ENCODE measurements at regions not wholly inside any gene's neighbourhood (a gene's known extent, or its start where the extent isn't known, plus 50 kb on each side); places are given as distances from the start of the nearest gene placed in this dataset.

- Histone ChIP-seq H3K9ac (ENCODE audit: low read length) (no peak overlapping the region), H3K27me3 (ENCODE audit: control insufficient read depth, insufficient read depth, low read length) (no peaks in the 10 kb centered on the region), H3K4me3 (ENCODE audit: low read depth, low read length) (no peak overlapping the region), H3K4me1 (ENCODE audit: control insufficient read depth, insufficient read depth, low read length) (peaks cover 4% of the 10 kb centered on the region; the same call in 1 of the 2 replicates), H3K9me3 (ENCODE audit: control insufficient read depth, insufficient read depth, low read depth, low read length) (no peaks in the 10 kb centered on the region), H3K36me3 (ENCODE audit: control insufficient read depth, insufficient read depth, low read length) (no peaks in the 10 kb centered on the region), H3K27ac (ENCODE audit: low read depth, low read length) (no peak overlapping the region)
Measured at GRCh38 chr10:84824525-84824924, 496.1 kb downstream of the CCSER2 start.

DNA sequence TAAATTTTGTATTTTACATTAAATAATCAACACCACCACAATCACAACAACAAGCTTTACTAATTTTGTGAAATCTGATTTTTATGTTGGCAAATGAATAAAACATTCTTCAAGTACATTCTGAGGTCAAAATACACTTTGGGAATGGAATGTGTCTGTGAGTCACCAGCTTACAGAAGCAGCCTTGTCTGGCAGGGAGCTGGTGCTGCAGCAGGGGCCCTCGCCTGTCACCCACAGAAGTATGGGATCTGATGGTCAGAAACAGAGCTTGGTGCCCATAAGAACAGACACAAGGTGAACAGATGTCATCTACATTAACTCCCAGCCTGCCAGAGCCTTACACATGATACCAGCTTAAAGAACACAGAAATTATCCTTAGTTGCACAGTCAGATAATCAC is 496.9 kb downstream of the CCSER2 start:
- H3K4me3 ChIP-seq (ENCODE audit: low read depth, low read length): no peak overlapping the region
- H3K36me3 ChIP-seq (ENCODE audit: control insufficient read depth, insufficient read depth, low read length): no peaks in the 10 kb centered on the region
- no peaks in the 10 kb centered on the region for H3K9me3 ChIP-seq (ENCODE audit: control insufficient read depth, insufficient read depth, low read depth, low read length)
- peaks cover 4% of the 10 kb centered on the region; the same call in 1 of the 2 replicates for H3K4me1 ChIP-seq (ENCODE audit: control insufficient read depth, insufficient read depth, low read length)
- H3K27ac ChIP-seq (ENCODE audit: low read depth, low read length): no peak overlapping the region
- H3K27me3 ChIP-seq (ENCODE audit: control insufficient read depth, insufficient read depth, low read length): no peaks in the 10 kb centered on the region
- no peak overlapping the region for H3K9ac ChIP-seq (ENCODE audit: low read length)

GRCh38 chr10:84826704-84827103 is 498.3 kb downstream of the CCSER2 start:
- H3K4me1 ChIP-seq (ENCODE audit: control insufficient read depth, insufficient read depth, low read length): peaks cover 4% of the 10 kb centered on the region; the same call in 1 of the 2 replicates
- H3K27me3 ChIP-seq (ENCODE audit: control insufficient read depth, insufficient read depth, low read length): no peaks in the 10 kb centered on the region
- no peak overlapping the region for H3K27ac ChIP-seq (ENCODE audit: low read depth, low read length)
- H3K9me3 ChIP-seq (ENCODE audit: control insufficient read depth, insufficient read depth, low read depth, low read length): no peaks in the 10 kb centered on the region
- no peak overlapping the region for H3K4me3 ChIP-seq (ENCODE audit: low read depth, low read length)
- no peak overlapping the region for H3K9ac ChIP-seq (ENCODE audit: low read length)
- no peaks in the 10 kb centered on the region for H3K36me3 ChIP-seq (ENCODE audit: control insufficient read depth, insufficient read depth, low read length)

DNA sequence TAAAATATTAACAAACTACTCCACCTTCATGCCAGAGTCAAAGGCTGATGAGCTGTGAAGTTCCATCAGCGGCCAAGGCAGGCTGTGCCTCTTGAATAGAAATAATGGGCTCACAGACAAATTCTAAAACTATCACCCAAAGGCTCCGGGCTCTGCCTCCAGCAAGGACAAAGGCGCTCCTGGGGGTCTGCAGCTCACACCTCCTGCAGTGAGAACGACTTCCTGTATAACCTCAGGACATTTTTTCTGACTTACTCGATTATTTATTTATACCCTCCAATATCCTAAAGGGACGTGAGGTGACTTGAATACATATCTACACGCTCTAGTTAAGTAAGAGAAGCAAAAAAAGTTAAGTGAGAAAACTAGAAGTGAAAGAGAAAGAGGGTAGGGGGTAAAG is 500.7 kb downstream of the CCSER2 start:
- Histone ChIP-seq H3K4me1 (ENCODE audit: control insufficient read depth, insufficient read depth, low read length) (peaks cover 4% of the 10 kb centered on the region; the same call in 1 of the 2 replicates), H3K9ac (ENCODE audit: low read length) (no peak overlapping the region), H3K4me3 (ENCODE audit: low read depth, low read length) (no peak overlapping the region), H3K36me3 (ENCODE audit: control insufficient read depth, insufficient read depth, low read length) (no peaks in the 10 kb centered on the region), H3K9me3 (ENCODE audit: control insufficient read depth, insufficient read depth, low read depth, low read length) (no peaks in the 10 kb centered on the region), H3K27ac (ENCODE audit: low read depth, low read length) (no peak overlapping the region), H3K27me3 (ENCODE audit: control insufficient read depth, insufficient read depth, low read length) (no peaks in the 10 kb centered on the region)

GRCh38 chr10:84837041-84837812 is 508.8 kb downstream of the CCSER2 start:
- H3K27me3 ChIP-seq (ENCODE audit: control insufficient read depth, insufficient read depth, low read length): no peaks in the 10 kb centered on the region
- no peaks in the 10 kb centered on the region for H3K9me3 ChIP-seq (ENCODE audit: control insufficient read depth, insufficient read depth, low read depth, low read length)
- H3K4me3 ChIP-seq (ENCODE audit: low read depth, low read length): no peak overlapping the region
- H3K27ac ChIP-seq (ENCODE audit: low read depth, low read length): no peak overlapping the region
- no peak overlapping the region for H3K9ac ChIP-seq (ENCODE audit: low read length)
- H3K36me3 ChIP-seq (ENCODE audit: control insufficient read depth, insufficient read depth, low read length): no peaks in the 10 kb centered on the region
- H3K4me1 ChIP-seq (ENCODE audit: control insufficient read depth, insufficient read depth, low read length): no peaks in the 10 kb centered on the region

DNA sequence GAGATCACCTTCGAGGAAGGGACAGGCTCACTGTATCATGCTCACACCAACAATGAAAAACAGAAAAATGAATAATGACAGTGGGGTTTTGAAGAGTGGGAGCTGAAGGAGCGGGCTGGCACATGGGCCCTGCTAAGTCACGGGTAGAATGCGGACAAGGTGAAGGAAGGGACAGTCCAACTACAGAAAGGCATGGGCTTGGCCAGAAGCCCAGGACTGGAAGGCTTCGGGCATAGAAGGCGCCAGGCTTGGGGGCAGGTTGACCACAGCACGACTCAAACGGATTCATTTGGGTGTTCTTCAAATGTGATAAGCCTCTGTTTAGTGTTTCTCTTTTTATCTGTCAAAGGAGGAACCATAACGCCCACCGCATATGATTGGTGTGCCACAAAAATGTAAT is 509.5 kb downstream of the CCSER2 start:
- Histone ChIP-seq H3K27ac (ENCODE audit: low read depth, low read length) (no peak overlapping the region), H3K9me3 (ENCODE audit: control insufficient read depth, insufficient read depth, low read depth, low read length) (no peaks in the 10 kb centered on the region), H3K36me3 (ENCODE audit: control insufficient read depth, insufficient read depth, low read length) (no peaks in the 10 kb centered on the region), H3K4me3 (ENCODE audit: low read depth, low read length) (no peak overlapping the region), H3K27me3 (ENCODE audit: control insufficient read depth, insufficient read depth, low read length) (no peaks in the 10 kb centered on the region), H3K9ac (ENCODE audit: low read length) (no peak overlapping the region), H3K4me1 (ENCODE audit: control insufficient read depth, insufficient read depth, low read length) (no peaks in the 10 kb centered on the region)

GRCh38 chr10:84838851-84839250 is 510.5 kb downstream of the CCSER2 start:
- Histone ChIP-seq H3K36me3 (ENCODE audit: control insufficient read depth, insufficient read depth, low read length) (no peaks in the 10 kb centered on the region), H3K4me1 (ENCODE audit: control insufficient read depth, insufficient read depth, low read length) (no peaks in the 10 kb centered on the region), H3K9me3 (ENCODE audit: control insufficient read depth, insufficient read depth, low read depth, low read length) (no peaks in the 10 kb centered on the region), H3K4me3 (ENCODE audit: low read depth, low read length) (no peak overlapping the region), H3K9ac (ENCODE audit: low read length) (no peak overlapping the region), H3K27me3 (ENCODE audit: control insufficient read depth, insufficient read depth, low read length) (no peaks in the 10 kb centered on the region), H3K27ac (ENCODE audit: low read depth, low read length) (no peak overlapping the region)

- H3K4me3 ChIP-seq (ENCODE audit: low read depth, low read length): no peak overlapping the region
- no peak overlapping the region for H3K9ac ChIP-seq (ENCODE audit: low read length)
- H3K27ac ChIP-seq (ENCODE audit: low read depth, low read length): no peak overlapping the region
- no peaks in the 10 kb centered on the region for H3K36me3 ChIP-seq (ENCODE audit: control insufficient read depth, insufficient read depth, low read length)
- no peaks in the 10 kb centered on the region for H3K27me3 ChIP-seq (ENCODE audit: control insufficient read depth, insufficient read depth, low read length)
- H3K4me1 ChIP-seq (ENCODE audit: control insufficient read depth, insufficient read depth, low read length): no peaks in the 10 kb centered on the region
- H3K9me3 ChIP-seq (ENCODE audit: control insufficient read depth, insufficient read depth, low read depth, low read length): no peaks in the 10 kb centered on the region
Measured at GRCh38 chr10:84842593-84842992, 514.2 kb downstream of the CCSER2 start.

DNA sequence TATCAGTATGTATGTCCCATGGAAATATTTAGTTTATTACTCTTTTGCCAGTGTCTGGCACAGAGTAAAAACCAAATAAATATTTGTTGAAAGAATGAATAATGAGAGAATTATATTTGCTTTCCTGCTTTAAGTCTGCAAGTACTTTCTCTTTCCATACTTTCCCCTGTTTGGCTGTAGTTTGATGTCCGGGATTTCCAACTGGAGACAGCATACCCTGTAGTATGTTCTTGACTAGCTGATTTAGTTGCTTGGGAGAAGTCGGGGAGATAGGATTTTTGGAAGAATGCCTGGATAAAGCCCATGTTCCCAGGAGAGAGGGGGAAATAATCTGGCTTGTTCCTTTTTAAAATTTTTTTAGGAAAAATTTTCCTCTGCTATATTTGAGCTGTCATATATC is 516.1 kb downstream of the CCSER2 start:
- H3K36me3 ChIP-seq (ENCODE audit: control insufficient read depth, insufficient read depth, low read length): no peaks in the 10 kb centered on the region
- no peak overlapping the region for H3K4me3 ChIP-seq (ENCODE audit: low read depth, low read length)
- H3K27me3 ChIP-seq (ENCODE audit: control insufficient read depth, insufficient read depth, low read length): no peaks in the 10 kb centered on the region
- H3K4me1 ChIP-seq (ENCODE audit: control insufficient read depth, insufficient read depth, low read length): no peaks in the 10 kb centered on the region
- H3K9ac ChIP-seq (ENCODE audit: low read length): no peak overlapping the region
- H3K27ac ChIP-seq (ENCODE audit: low read depth, low read length): no peak overlapping the region
- H3K9me3 ChIP-seq (ENCODE audit: control insufficient read depth, insufficient read depth, low read depth, low read length): no peaks in the 10 kb centered on the region

DNA sequence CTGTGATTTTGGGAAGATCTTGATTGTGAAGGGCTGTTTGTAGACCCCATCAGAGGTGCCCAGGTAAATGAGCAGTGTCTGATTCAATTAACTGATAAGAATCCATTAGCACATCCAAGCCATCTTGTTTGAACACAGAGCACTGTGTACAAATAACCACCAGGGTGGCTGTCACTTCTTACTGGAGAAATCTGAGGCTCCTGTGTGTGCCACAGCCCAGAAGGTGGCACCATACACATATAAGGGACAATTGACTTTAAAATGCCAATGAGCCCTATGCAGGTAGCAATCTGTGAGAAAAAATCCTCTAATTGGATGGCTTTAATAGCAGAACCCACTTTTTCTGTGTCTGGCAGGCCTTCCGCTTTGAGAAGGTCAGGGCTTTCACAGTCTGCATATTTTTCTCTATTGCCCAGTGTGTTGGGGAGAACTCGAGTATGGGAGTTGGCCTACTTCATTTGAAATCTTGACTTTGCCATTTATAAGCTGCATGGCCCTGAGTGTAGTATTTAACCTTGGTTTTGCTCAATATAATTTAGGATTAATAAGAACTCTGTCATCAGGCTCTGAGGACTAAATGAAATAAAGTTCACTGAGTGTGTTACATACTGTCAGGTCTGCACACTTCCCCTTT is 517.4 kb downstream of the CCSER2 start:
- Histone ChIP-seq H3K9ac (ENCODE audit: low read length) (no peak overlapping the region), H3K4me3 (ENCODE audit: low read depth, low read length) (no peak overlapping the region), H3K27ac (ENCODE audit: low read depth, low read length) (no peak overlapping the region), H3K9me3 (ENCODE audit: control insufficient read depth, insufficient read depth, low read depth, low read length) (no peaks in the 10 kb centered on the region), H3K36me3 (ENCODE audit: control insufficient read depth, insufficient read depth, low read length) (no peaks in the 10 kb centered on the region), H3K27me3 (ENCODE audit: control insufficient read depth, insufficient read depth, low read length) (no peaks in the 10 kb centered on the region), H3K4me1 (ENCODE audit: control insufficient read depth, insufficient read depth, low read length) (no peaks in the 10 kb centered on the region)

GRCh38 chr10:84846658-84847316 is 518.4 kb downstream of the CCSER2 start:
- Histone ChIP-seq H3K27me3 (ENCODE audit: control insufficient read depth, insufficient read depth, low read length) (no peaks in the 10 kb centered on the region), H3K4me1 (ENCODE audit: control insufficient read depth, insufficient read depth, low read length) (no peaks in the 10 kb centered on the region), H3K27ac (ENCODE audit: low read depth, low read length) (no peak overlapping the region), H3K36me3 (ENCODE audit: control insufficient read depth, insufficient read depth, low read length) (no peaks in the 10 kb centered on the region), H3K9ac (ENCODE audit: low read length) (no peak overlapping the region), H3K9me3 (ENCODE audit: control insufficient read depth, insufficient read depth, low read depth, low read length) (no peaks in the 10 kb centered on the region), H3K4me3 (ENCODE audit: low read depth, low read length) (no peak overlapping the region)

All from HUES6 (cell line).